HEK293T (cell line): ENCODE measurements at regions not wholly inside any gene's neighbourhood (a gene's known extent, or its start where the extent isn't known, plus 50 kb on each side); places are given as distances from the start of the nearest gene placed in this dataset.

Source experiments
- CTCF ChIA-PET: fragments of 350-600 bp; formaldehyde crosslinking; extraction: SDS; loops from one replicate; lab custom pipeline; 2021; ENCODE audit warnings: antibody characterized with exemption, inconsistent platforms; lab: Yijun Ruan, JAX
- POLR2A ChIA-PET: fragments of 350-600 bp; formaldehyde crosslinking; extraction: SDS; loops from one replicate; lab custom pipeline; 2020; ENCODE audit warnings: antibody characterized with exemption, inconsistent platforms; lab: Yijun Ruan, JAX
- DNase-seq: peaks from one replicate; pipeline ENCODE4 v3.0.0; 2012; ENCODE audit warnings: mixed read lengths; ENCODE audit errors: extremely low spot score
- ARNT ChIP-seq: fragments of 450-650 bp; IDR thresholded peaks from 2 replicates; pipeline ENCODE4 v1.6.1; 2017; ENCODE audit warnings: mild to moderate bottlenecking
- BHLHE40 ChIP-seq: fragments of 450-650 bp; IDR thresholded peaks from 2 replicates; pipeline ENCODE4 v1.6.1; 2016; ENCODE audit warnings: mild to moderate bottlenecking, moderate library complexity, borderline replicate concordance
- CTBP1 ChIP-seq: fragments of 450-650 bp; IDR thresholded peaks from 2 replicates; pipeline ENCODE4 v1.6.1; 2016; ENCODE audit warnings: borderline replicate concordance
- ELF4 ChIP-seq: fragments of 450-650 bp; IDR thresholded peaks from 2 replicates; pipeline ENCODE4 v1.6.1; 2017; ENCODE audit warnings: antibody characterized with exemption
- FOXA1 ChIP-seq: fragments of 450-650 bp; IDR thresholded peaks from 2 replicates; pipeline ENCODE4 v1.6.1; 2016; ENCODE audit warnings: mild to moderate bottlenecking
- FOXK2 ChIP-seq: fragments of 450-650 bp; IDR thresholded peaks from 2 replicates; pipeline ENCODE4 v1.6.1; 2016; ENCODE audit warnings: mild to moderate bottlenecking
- FOXM1 ChIP-seq: fragments of 450-650 bp; IDR thresholded peaks from 2 replicates; pipeline ENCODE4 v1.6.1; 2017; ENCODE audit warnings: mild to moderate bottlenecking, borderline replicate concordance
- HDGF ChIP-seq: fragments of 450-650 bp; IDR thresholded peaks from 2 replicates; pipeline ENCODE4 v1.6.1; 2017; ENCODE audit warnings: antibody characterized with exemption, borderline replicate concordance
- L3MBTL2 ChIP-seq: fragments of 450-650 bp; conservative IDR thresholded peaks from 2 replicates; pipeline ENCODE4 v1.6.1; 2016; ENCODE audit warnings: mild to moderate bottlenecking
- LEF1 ChIP-seq: fragments of 450-650 bp; IDR thresholded peaks from 2 replicates; pipeline ENCODE4 v1.6.1; 2017; ENCODE audit warnings: mild to moderate bottlenecking, borderline replicate concordance
- NFRKB ChIP-seq: fragments of 450-650 bp; IDR thresholded peaks from 2 replicates; pipeline ENCODE4 v1.6.1; 2016; ENCODE audit warnings: mild to moderate bottlenecking, moderate library complexity
- SP1 ChIP-seq: fragments of 450-650 bp; IDR thresholded peaks from 2 replicates; pipeline ENCODE4 v1.6.1; 2017
- SUZ12 ChIP-seq: fragments of 450-650 bp; IDR thresholded peaks from 2 replicates; pipeline ENCODE4 v1.6.1; 2016; ENCODE audit warnings: mild to moderate bottlenecking
- TARDBP ChIP-seq: fragments of 450-650 bp; IDR thresholded peaks from 2 replicates; pipeline ENCODE4 v1.6.1; 2016
- ZNF384 ChIP-seq: fragments of 450-650 bp; IDR thresholded peaks from 2 replicates; pipeline ENCODE4 v1.6.1; 2016
- TF ChIP-seq, protein P1 (sequence below): fragments of 450-650 bp; IDR thresholded peaks from 2 replicates; pipeline ENCODE4 v1.6.1; 2016

DNA sequence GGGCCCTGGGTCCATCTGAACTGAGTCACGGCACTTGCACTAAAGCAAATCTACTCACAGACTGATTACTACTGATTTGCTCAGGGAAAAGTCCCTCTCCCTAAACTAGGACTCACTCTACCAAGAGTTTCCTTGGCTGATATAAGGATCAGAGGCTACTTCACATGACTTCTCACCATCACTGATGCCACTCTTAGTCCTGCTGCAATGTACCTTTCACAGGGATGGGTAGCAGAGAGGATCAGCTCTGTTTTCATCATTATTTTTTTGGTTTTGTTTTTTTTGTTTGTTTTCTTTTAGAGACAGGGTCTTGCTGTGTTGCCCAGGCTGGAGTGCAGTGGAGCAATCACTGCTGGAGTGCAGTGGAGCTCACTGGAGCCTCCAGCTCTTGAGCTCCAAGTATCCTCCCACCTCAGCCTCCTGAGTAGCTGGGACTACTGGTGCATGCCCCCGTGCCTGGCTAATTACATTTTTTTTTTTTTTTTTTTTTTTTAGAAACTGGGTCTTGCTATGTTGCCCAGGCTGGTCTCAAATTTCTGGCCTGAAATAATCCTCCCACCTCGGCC lies 200.6 kb downstream of the JCAD start:
- TF ChIP-seq FOXK2 (no peak), ARNT (no peak), CTBP1 (no peak), HDGF (no peak), FOXA1 (no peak), ZNF384 (no peak), NFRKB (no peak), BHLHE40 (no peak), SUZ12 (no peak)
- ChIA-PET POLR2A (no interaction called here), CTCF (interaction anchor here (1.7 kb wide), 1 partner anchor 42 kb away, joined by 4 read pairs; no protein-coding TSS in a partner anchor)
- DNase-seq = no peak

DNA sequence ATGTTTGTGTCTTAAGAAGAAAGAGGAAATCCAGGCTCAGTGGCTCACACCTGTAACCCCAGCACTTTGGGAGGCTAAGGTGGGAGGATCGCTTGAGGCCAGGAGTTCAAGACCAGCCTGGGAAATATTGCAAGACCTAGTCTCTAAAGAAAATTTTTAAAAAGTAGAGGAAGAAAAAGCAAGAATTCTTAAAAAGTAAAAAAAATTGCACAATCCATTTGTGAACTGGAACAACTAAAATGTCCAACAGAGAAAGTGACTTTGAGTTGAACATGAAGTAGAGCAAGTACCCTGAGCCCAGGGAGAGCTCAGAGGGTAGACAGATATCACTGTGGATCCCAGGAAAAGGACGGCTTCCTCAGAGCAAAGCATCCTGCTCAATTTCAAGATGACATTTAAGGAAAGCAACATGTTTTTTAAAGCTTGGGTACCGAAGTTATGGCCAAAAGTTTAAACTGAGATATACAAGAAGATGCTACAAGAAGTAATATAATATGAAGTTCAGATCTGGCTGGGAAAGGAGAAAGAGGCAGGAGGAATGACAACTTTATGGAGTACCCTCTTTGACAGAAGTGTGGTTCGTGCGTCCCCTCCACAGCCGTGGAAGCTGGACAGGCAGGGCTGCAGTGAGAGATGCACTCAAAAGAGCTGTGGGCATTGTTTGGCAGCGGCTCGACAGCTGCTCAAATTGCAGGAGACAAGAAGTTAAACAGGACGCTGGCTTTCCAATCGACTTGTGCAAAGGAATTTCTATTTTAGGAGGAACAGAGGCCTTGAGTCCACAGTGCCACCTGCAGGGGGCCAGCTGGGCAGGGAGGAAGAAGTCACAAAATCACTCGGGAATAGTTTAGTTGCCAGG lies 201.3 kb downstream of the JCAD start:
- CTCF ChIA-PET = interaction anchor here (0.7 to 1.7 kb wide), 2 partner anchors 41 to 163 kb away, joined by 3 to 4 read pairs; no protein-coding TSS in a partner anchor
- TF ChIP-seq TARDBP = no peak
- no peak for TF ChIP-seq LEF1
- POLR2A ChIA-PET = no interaction called here
- DNase-seq = peak; percentile 23

DNA sequence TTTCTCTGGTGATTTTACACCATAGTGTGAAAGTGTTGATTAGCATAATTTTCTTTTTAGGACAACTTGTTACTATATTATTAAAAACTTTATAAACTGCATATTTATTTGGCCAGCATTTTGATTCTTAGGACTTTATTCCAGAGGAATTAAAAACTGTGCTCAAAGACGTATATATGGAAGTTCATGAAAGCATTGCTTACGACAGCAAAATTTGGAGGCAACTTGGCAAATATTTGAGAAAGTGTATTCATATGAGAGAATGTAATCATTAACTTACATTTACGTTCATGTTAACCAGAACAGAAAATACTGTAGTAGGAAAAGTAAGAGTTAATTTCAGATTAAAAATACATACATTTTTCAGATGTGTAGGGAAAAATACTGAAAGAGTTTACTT lies 203.1 kb downstream of the JCAD start:
- POLR2A ChIA-PET = no interaction called here
- TF ChIP-seq SUZ12 = no peak
- no peak for TF ChIP-seq FOXM1
- TF ChIP-seq, protein P1, sequence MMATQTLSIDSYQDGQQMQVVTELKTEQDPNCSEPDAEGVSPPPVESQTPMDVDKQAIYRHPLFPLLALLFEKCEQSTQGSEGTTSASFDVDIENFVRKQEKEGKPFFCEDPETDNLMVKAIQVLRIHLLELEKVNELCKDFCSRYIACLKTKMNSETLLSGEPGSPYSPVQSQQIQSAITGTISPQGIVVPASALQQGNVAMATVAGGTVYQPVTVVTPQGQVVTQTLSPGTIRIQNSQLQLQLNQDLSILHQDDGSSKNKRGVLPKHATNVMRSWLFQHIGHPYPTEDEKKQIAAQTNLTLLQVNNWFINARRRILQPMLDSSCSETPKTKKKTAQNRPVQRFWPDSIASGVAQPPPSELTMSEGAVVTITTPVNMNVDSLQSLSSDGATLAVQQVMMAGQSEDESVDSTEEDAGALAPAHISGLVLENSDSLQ = no peak
- TF ChIP-seq ZNF384 = no peak
- TF ChIP-seq ELF4 = no peak
- no peak for TF ChIP-seq SP1
- TF ChIP-seq CTBP1 = no peak
- no peak for TF ChIP-seq FOXK2
- TF ChIP-seq ARNT = no peak
- no peak for TF ChIP-seq FOXA1
- no peak for TF ChIP-seq HDGF
- TF ChIP-seq BHLHE40 = no peak
- no peak for TF ChIP-seq TARDBP
- TF ChIP-seq LEF1 = no peak
- no peak for TF ChIP-seq NFRKB
- CTCF ChIA-PET = interaction anchor here (0.7 kb wide), 1 partner anchor 257 kb away, joined by 3 read pairs; no protein-coding TSS in a partner anchor

DNA sequence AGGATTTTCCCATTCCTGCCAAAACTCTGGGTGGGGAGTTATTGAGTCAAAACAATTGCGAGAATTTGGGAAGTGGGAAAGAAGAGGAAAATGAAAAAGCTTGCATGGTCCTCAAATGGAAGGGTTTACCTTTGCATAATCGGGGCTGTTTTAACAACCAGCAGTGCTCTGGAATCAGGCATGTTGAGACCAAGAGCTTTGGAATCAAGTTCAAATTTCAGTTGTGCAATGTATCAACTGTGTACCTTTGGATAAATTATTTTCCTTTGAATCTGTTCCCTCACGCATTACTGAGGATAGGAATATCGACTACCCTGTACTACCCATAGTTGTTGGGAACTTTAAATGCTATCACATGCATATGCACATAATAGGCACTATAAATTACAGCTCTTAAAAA lies 205.5 kb downstream of the JCAD start:
- TF ChIP-seq BHLHE40 = no peak
- CTCF ChIA-PET = interaction anchor here (0.5 kb wide), 1 partner anchor 218 kb away, joined by 5 read pairs; no protein-coding TSS in a partner anchor
- DNase-seq = no peak
- POLR2A ChIA-PET = no interaction called here

More for the DNA sequence above, 203.1 kb downstream of the JCAD start:
- DNase-seq = no peak

DNA sequence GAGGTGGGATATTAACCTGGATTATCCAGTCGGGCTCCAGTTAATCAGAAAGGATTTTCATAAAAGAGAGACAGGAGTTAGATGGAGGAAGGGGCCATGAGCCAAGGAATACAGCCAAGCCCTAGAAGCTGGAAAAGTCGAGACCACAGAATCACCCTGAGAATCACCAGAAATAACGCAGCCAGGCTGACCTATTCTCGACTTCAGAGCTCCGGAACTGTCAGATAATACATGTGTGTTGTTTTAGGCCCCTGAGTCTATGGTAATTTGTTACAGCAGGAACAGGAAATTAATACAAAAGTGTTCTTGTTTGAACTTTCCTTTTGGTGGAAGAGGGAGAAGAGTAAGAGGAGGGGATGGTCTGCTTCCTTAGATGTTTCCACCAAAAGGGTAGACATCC lies 208.1 kb downstream of the JCAD start:
- ChIA-PET POLR2A (no interaction called here), CTCF (no interaction called here)
- TF ChIP-seq BHLHE40 (no peak), LEF1 (no peak)
- no peak for DNase-seq

DNA sequence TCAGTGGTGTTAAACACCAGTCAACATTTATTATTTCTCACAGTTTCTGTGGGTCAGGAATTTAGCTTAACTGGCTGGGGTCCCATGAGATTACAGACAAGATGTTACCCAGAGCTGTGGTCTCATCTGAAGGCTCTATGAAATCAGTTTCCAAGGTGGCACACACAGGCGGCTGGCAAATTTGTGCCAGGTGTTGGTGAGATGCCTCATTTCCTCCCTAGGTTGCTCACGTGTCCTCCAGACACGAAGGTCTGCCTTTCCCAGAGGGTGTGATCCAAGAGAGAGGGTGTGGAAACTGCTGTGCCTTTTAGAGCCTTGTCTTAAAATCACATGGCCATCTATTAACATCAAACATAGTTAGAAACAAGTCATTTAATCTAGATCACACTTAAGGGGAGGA lies 209.0 kb downstream of the JCAD start:
- TF ChIP-seq FOXM1 = no peak
- TF ChIP-seq ELF4 = no peak
- no peak for TF ChIP-seq SP1
- TF ChIP-seq FOXA1 = no peak
- TF ChIP-seq HDGF = no peak
- no peak for TF ChIP-seq TARDBP
- no peak for TF ChIP-seq ARNT
- no peak for TF ChIP-seq SUZ12
- TF ChIP-seq, protein P1 = no peak
- TF ChIP-seq CTBP1 = no peak
- ChIA-PET CTCF (no interaction called here), POLR2A (no interaction called here)
- DNase-seq = no peak

DNA sequence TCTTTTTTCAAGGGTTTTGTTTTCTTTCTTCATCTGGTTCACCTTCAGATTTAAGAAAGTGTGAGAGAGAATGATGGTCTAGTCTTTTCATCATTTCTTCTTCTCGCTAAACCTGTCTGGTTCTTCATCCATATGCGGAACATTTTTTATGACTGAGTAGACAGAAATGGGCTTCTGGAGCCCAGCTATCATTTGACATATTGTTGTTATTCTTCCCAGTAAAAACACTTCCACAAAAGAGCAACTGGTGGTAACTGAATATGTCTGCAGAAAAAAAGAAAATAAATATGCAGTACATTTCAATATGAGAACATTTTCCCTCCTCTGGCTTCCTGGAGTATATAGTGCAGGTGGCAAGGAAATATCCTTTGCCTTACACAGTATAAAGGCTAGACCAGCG lies 209.5 kb downstream of the JCAD start:
- DNase-seq = no peak
- ChIA-PET CTCF (no interaction called here), POLR2A (no interaction called here)
- TF ChIP-seq, protein P1 = no peak
- TF ChIP-seq ZNF384 (no peak), SUZ12 (no peak), L3MBTL2 (no peak), NFRKB (no peak), HDGF (no peak), FOXA1 (no peak), FOXM1 (no peak), CTBP1 (no peak)
